Urothelium cell line (cell line): ENCODE measurements at regions not wholly inside any gene's neighbourhood (a gene's known extent, or its start where the extent isn't known, plus 50 kb on each side); places are given as distances from the start of the nearest gene placed in this dataset.

Source experiments
- DNase-seq: peaks from one replicate; pipeline ENCODE4 v3.0.0; 2011; ENCODE audit warnings: low spot score, mixed read lengths
- FAIRE-seq: peaks from 2 replicates; lab custom pipeline; 2011; peaks lifted over from hg19 to GRCh38; lab: Jason Lieb, UNC

GRCh38 chr11:69362315-69362714 lies 68.4 kb downstream of the MYEOV start:
- FAIRE-seq (no peak), DNase-seq (no peak)

- DNase-seq (no peak), FAIRE-seq (no peak)
These were observed 71.0 kb downstream of the MYEOV start for GRCh38 chr11:69364921-69365320.

- DNase-seq: no peak
- no peak for FAIRE-seq
These were observed 71.6 kb downstream of the MYEOV start for GRCh38 chr11:69365558-69365957.

- no peak for FAIRE-seq
- no peak for DNase-seq
These were observed 72.6 kb downstream of the MYEOV start for GRCh38 chr11:69366591-69366990.

- FAIRE-seq (no peak), DNase-seq (no peak)
These were observed 73.4 kb downstream of the MYEOV start for GRCh38 chr11:69367211-69367964.

- FAIRE-seq (no peak), DNase-seq (no peak)
These were observed 74.3 kb downstream of the MYEOV start for GRCh38 chr11:69368119-69368880.

GRCh38 chr11:69369210-69369825 lies 75.4 kb downstream of the MYEOV start:
- DNase-seq (no peak), FAIRE-seq (no peak)

- no peak for FAIRE-seq
- no peak for DNase-seq
These were observed 76.0 kb downstream of the MYEOV start for GRCh38 chr11:69369945-69370344.

- DNase-seq (no peak), FAIRE-seq (no peak)
These were observed 77.2 kb downstream of the MYEOV start for GRCh38 chr11:69370984-69371709.

GRCh38 chr11:69371731-69372588 lies 78.0 kb downstream of the MYEOV start:
- DNase-seq (no peak), FAIRE-seq (no peak)

GRCh38 chr11:69372589-69373250 lies 78.8 kb downstream of the MYEOV start:
- DNase-seq (no peak), FAIRE-seq (no peak)

GRCh38 chr11:69373251-69373635 lies 79.3 kb downstream of the MYEOV start:
- no peak for FAIRE-seq
- no peak for DNase-seq

GRCh38 chr11:69374110-69374945 lies 80.4 kb downstream of the MYEOV start:
- FAIRE-seq (peak; percentile 62), DNase-seq (no peak)

GRCh38 chr11:69374946-69375310 lies 81.0 kb downstream of the MYEOV start:
- no peak for DNase-seq
- FAIRE-seq: no peak

- DNase-seq: no peak
- FAIRE-seq: no peak
These were observed 81.6 kb downstream of the MYEOV start for GRCh38 chr11:69375316-69376154.

GRCh38 chr11:69376155-69377028 lies 82.4 kb downstream of the MYEOV start:
- FAIRE-seq (no peak), DNase-seq (no peak)
